ENCODE measurements at regions not wholly inside any gene's neighbourhood (a gene's known extent, or its start where the extent isn't known, plus 50 kb on each side); places are given as distances from the start of the nearest gene placed in this dataset.

- TF ChIP-seq EZH2 (IDR thresholded peaks at IDR 0.05; ENCODE audit: low read depth) (no peak), CTCF (conservative IDR thresholded peaks at IDR 0.05) (no peak)
Measured at GRCh38 chr20:53809728-53810365, 216.2 kb upstream of the ZNF217 start.
